ES-I3 (cell line): ENCODE measurements at regions not wholly inside any gene's neighbourhood (a gene's known extent, or its start where the extent isn't known, plus 50 kb on each side); places are given as distances from the start of the nearest gene placed in this dataset.
"Not testable (repeated sequence)": the region's sequence is repeated elsewhere in the genome, so short reads cannot be mapped to it uniquely, and the experiment has no call there.

Experiments used
- H3K36me3 ChIP-seq: 2 replicates; pipeline ENCODE4 v1.6.1; 2013; ENCODE audit warnings: mild to moderate bottlenecking, low read length, control low read depth, moderate library complexity; ENCODE audit not compliant: insufficient read depth
- H3K4me1 ChIP-seq: 2 replicates; pipeline ENCODE4 v1.6.1; 2013; ENCODE audit warnings: mild to moderate bottlenecking, control low read depth, low read length; ENCODE audit not compliant: insufficient read depth
- H3K9ac ChIP-seq: 2 replicates; pipeline ENCODE4 v1.6.1; 2013; ENCODE audit warnings: low read depth, mild to moderate bottlenecking, low read length, moderate library complexity
- H3K9me3 ChIP-seq: 2 replicates; pipeline ENCODE4 v1.6.1; 2013; ENCODE audit warnings: mild to moderate bottlenecking, low read length, moderate library complexity; ENCODE audit not compliant: control insufficient read depth, insufficient read depth

- no peak overlapping the region for H3K9ac ChIP-seq
- no peaks in the 10 kb centered on the region for H3K36me3 ChIP-seq
- no peaks in the 10 kb centered on the region; the same call in 1 of the 2 replicates for H3K9me3 ChIP-seq
- peaks cover 4% of the 10 kb centered on the region; the same call in 1 of the 2 replicates for H3K4me1 ChIP-seq
Measured at GRCh38 chrX:1026263-1027015, 186.0 kb downstream of the CRLF2 start.

GRCh38 chrX:1025413-1025812 is 187.0 kb downstream of the CRLF2 start:
- H3K9me3 ChIP-seq, result no peaks in the 10 kb centered on the region; the same call in 1 of the 2 replicates
- H3K4me1 ChIP-seq, result peaks cover 4% of the 10 kb centered on the region; the same call in 1 of the 2 replicates

GRCh38 chrX:1023676-1024075 is 188.8 kb downstream of the CRLF2 start:
- Histone ChIP-seq H3K9ac (no peak overlapping the region), H3K36me3 (no peaks in the 10 kb centered on the region), H3K9me3 (no peaks in the 10 kb centered on the region; the same call in 1 of the 2 replicates), H3K4me1 (peaks cover 4% of the 10 kb centered on the region; the same call in 1 of the 2 replicates)

More at GRCh38 chrX:1025413-1025812, 187.0 kb downstream of the CRLF2 start:
- H3K9ac ChIP-seq, result no peak overlapping the region
- no peaks in the 10 kb centered on the region for H3K36me3 ChIP-seq

GRCh38 chrX:1021314-1021993 is 191.0 kb downstream of the CRLF2 start:
- not testable (repeated sequence) for H3K36me3 ChIP-seq, H3K9ac ChIP-seq, H3K4me1 ChIP-seq, H3K9me3 ChIP-seq

GRCh38 chrX:1020634-1021166 is 191.7 kb downstream of the CRLF2 start:
- no peaks in the 10 kb centered on the region; the same call in 1 of the 2 replicates for H3K9me3 ChIP-seq
- no peak overlapping the region for H3K9ac ChIP-seq
- peaks cover 4% of the 10 kb centered on the region; the same call in 1 of the 2 replicates for H3K4me1 ChIP-seq

GRCh38 chrX:1016926-1017325 is 195.5 kb downstream of the CRLF2 start:
- H3K4me1 ChIP-seq, H3K36me3 ChIP-seq, H3K9ac ChIP-seq, H3K9me3 ChIP-seq: not testable (repeated sequence)

More at GRCh38 chrX:1020634-1021166, 191.7 kb downstream of the CRLF2 start:
- no peaks in the 10 kb centered on the region for H3K36me3 ChIP-seq

- not testable (repeated sequence) for H3K9ac ChIP-seq, H3K9me3 ChIP-seq
Measured at GRCh38 chrX:1016281-1016680, 196.2 kb downstream of the CRLF2 start.

GRCh38 chrX:1012678-1013300 is 199.7 kb downstream of the CRLF2 start:
- no peak overlapping the region for H3K9ac ChIP-seq
- no peaks in the 10 kb centered on the region for H3K4me1 ChIP-seq
- H3K36me3 ChIP-seq, result no peaks in the 10 kb centered on the region
- no peaks in the 10 kb centered on the region for H3K9me3 ChIP-seq

More at GRCh38 chrX:1016281-1016680, 196.2 kb downstream of the CRLF2 start:
- H3K4me1 ChIP-seq, H3K36me3 ChIP-seq: not testable (repeated sequence)

GRCh38 chrX:1011691-1012283 is 200.7 kb downstream of the CRLF2 start:
- Histone ChIP-seq H3K9me3 (no peaks in the 10 kb centered on the region), H3K36me3 (no peaks in the 10 kb centered on the region), H3K4me1 (no peaks in the 10 kb centered on the region), H3K9ac (no peak overlapping the region)

GRCh38 chrX:1009771-1010170 is 202.7 kb downstream of the CRLF2 start:
- H3K36me3 ChIP-seq, result no peaks in the 10 kb centered on the region
- no peaks in the 10 kb centered on the region for H3K9me3 ChIP-seq
- H3K4me1 ChIP-seq, result no peaks in the 10 kb centered on the region
- no peak overlapping the region for H3K9ac ChIP-seq

- H3K36me3 ChIP-seq, result no peaks in the 10 kb centered on the region
- H3K9me3 ChIP-seq, result no peaks in the 10 kb centered on the region
- no peaks in the 10 kb centered on the region for H3K4me1 ChIP-seq
- no peak overlapping the region for H3K9ac ChIP-seq
Measured at GRCh38 chrX:1006156-1006730, 206.2 kb downstream of the CRLF2 start.

- no peaks in the 10 kb centered on the region for H3K36me3 ChIP-seq
- H3K9ac ChIP-seq, result no peak overlapping the region
- H3K4me1 ChIP-seq, result no peaks in the 10 kb centered on the region
Measured at GRCh38 chrX:1002611-1003010, 209.8 kb downstream of the CRLF2 start.

GRCh38 chrX:997631-998137 is 214.8 kb downstream of the CRLF2 start:
- Histone ChIP-seq H3K4me1 (no peaks in the 10 kb centered on the region), H3K36me3 (no peaks in the 10 kb centered on the region), H3K9me3 (peaks cover 5% of the 10 kb centered on the region), H3K9ac (peak overlapping the region; percentile 33; the same call in 1 of the 2 replicates)

More at GRCh38 chrX:1002611-1003010, 209.8 kb downstream of the CRLF2 start:
- H3K9me3 ChIP-seq, result no peaks in the 10 kb centered on the region
